Ecto neural progenitor cell (in vitro differentiated cells): ENCODE measurements at regions not wholly inside any gene's neighbourhood (a gene's known extent, or its start where the extent isn't known, plus 50 kb on each side); places are given as distances from the start of the nearest gene placed in this dataset.
"Not testable (repeated sequence)": the region's sequence is repeated elsewhere in the genome, so short reads cannot be mapped to it uniquely, and the experiment has no call there.

Experiments used
- DNase-seq: peaks from one replicate; pipeline ENCODE4 v3.0.0-alpha.2; 2018; ENCODE audit warnings: low spot score

- no peak for DNase-seq
Measured at GRCh38 chr1:67530071-67530470, 99.9 kb upstream of the SERBP1 start.

GRCh38 chr1:67532452-67533216 lies 102.4 kb upstream of the SERBP1 start:
- no peak for DNase-seq

- DNase-seq = no peak
Measured at GRCh38 chr1:67534627-67535065, 104.4 kb upstream of the SERBP1 start.

GRCh38 chr1:67535474-67535873 lies 105.3 kb upstream of the SERBP1 start:
- DNase-seq = peak; percentile 76

- DNase-seq = no peak
Measured at GRCh38 chr1:67536957-67537666, 106.9 kb upstream of the SERBP1 start.

GRCh38 chr1:67537667-67538018 lies 107.4 kb upstream of the SERBP1 start:
- no peak for DNase-seq

GRCh38 chr1:67540025-67540732 lies 110.0 kb upstream of the SERBP1 start:
- DNase-seq = no peak

- DNase-seq = no peak
Measured at GRCh38 chr1:67540733-67541125, 110.5 kb upstream of the SERBP1 start.

- no peak for DNase-seq
Measured at GRCh38 chr1:67542747-67543146, 112.5 kb upstream of the SERBP1 start.

GRCh38 chr1:67544921-67545320 lies 114.7 kb upstream of the SERBP1 start:
- DNase-seq = no peak

- no peak for DNase-seq
Measured at GRCh38 chr1:67545364-67545763, 115.2 kb upstream of the SERBP1 start.

GRCh38 chr1:67551375-67551774 lies 121.2 kb upstream of the SERBP1 start:
- no peak for DNase-seq

GRCh38 chr1:67552336-67552759 lies 122.1 kb upstream of the SERBP1 start:
- no peak for DNase-seq

- not testable (repeated sequence) for DNase-seq
Measured at GRCh38 chr1:67554204-67554603, 124.0 kb upstream of the SERBP1 start.

GRCh38 chr1:67555461-67556296 lies 125.5 kb upstream of the SERBP1 start:
- no peak for DNase-seq

GRCh38 chr1:67556297-67556900 lies 126.2 kb upstream of the SERBP1 start:
- no peak for DNase-seq

- no peak for DNase-seq
Measured at GRCh38 chr1:67557696-67558448, 127.1 kb upstream of the GADD45A start.

GRCh38 chr1:67558449-67559193 lies 126.4 kb upstream of the GADD45A start:
- no peak for DNase-seq

- no peak for DNase-seq
Measured at GRCh38 chr1:67559222-67559700, 125.7 kb upstream of the GADD45A start.
